CD4-positive, alpha-beta T cell treated with Interleukin-4 for 4 hours (primary cell): ENCODE measurements at regions not wholly inside any gene's neighbourhood (a gene's known extent, or its start where the extent isn't known, plus 50 kb on each side); places are given as distances from the start of the nearest gene placed in this dataset.
"Not testable (repeated sequence)": the region's sequence is repeated elsewhere in the genome, so short reads cannot be mapped to it uniquely, and the experiment has no call there.

Experiments used
- DNase-seq: peaks from one replicate; pipeline ENCODE4 v3.0.0-alpha.2; 2020

DNA sequence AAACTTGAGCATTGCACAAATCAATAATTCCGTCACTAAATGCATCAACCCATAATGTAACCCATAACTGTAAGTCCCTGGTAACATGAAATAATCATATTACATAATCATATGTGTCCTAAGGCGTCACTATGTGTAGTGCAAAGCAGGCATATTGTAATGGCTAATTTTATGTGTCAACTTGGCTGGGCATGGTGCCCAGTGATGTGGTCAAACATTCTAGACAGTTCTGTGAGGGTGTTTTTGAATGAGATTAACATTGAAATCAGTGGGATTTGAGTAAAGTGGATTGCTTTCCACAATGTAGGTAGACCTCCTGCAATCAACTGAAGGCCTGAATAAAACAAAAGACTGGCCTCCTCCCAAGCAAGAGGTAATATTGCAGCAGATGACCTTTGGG is 794.4 kb upstream of the ACO1 start:
- no peak for DNase-seq

GRCh38 chr9:31597086-31597485 is 787.4 kb upstream of the ACO1 start:
- not testable (repeated sequence) for DNase-seq

GRCh38 chr9:31597977-31598376 is 786.5 kb upstream of the ACO1 start:
- peak; percentile 2 for DNase-seq

GRCh38 chr9:31601666-31602065 is 782.8 kb upstream of the ACO1 start:
- DNase-seq: no peak

DNA sequence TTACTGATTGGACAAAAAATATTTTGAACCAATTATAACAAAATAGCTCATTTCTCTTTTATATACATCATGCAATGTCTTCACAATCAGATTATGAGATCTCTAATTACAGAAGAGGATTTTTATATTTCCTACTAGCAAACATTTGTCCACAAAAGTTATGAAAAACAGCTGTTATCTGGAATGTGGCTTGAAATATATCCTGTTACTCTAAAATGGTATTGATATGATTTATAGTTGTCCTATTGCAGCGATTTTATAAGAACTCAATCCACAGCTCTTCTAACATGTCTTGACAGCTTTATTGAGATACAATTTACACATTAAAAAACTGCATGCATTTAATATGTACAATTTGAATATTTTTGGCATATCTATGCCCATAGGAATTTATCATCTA is 779.9 kb upstream of the ACO1 start:
- DNase-seq: no peak

- DNase-seq: no peak
Measured at GRCh38 chr9:31605164-31605563, 779.3 kb upstream of the ACO1 start.

DNA sequence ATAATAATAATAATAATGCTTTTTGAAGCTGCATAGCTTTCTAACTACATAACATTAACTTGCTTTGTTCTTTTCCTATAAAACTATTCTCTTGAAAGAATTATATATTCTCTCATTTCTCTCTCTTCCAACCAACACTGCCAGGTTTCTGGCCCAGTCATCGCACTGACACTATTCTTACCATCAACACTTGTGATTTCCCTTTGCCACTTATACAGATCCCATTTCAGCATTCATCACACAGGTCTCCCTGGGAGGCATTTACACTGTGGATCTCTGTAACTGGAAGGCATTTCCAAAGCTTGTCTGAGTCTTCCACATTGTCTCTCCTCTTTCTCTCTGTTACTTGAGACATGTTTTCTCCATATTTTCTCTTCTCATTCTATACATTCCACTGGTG is 777.8 kb upstream of the ACO1 start:
- no peak for DNase-seq

DNA sequence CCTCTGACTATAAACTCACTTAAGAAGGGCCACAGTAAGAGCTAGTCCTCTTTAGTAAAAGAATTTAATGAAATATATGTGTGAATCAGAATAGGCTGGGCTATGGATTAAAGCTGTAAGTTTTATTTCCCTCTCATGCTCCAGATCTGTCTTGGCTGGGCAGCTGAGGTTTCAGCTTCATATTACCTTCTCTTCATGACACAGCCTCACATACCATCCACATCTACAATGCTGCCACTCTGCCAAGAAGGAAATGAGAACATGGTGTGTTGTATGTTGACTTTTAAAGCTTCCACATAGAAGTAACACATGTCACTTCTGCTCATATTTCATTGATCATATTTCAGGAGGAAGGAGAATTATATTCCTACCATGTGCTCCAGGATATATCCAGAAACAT is 776.0 kb upstream of the ACO1 start:
- no peak for DNase-seq

- no peak for DNase-seq
Measured at GRCh38 chr9:31608881-31609280, 775.6 kb upstream of the ACO1 start.

- no peak for DNase-seq
Measured at GRCh38 chr9:31612336-31613030, 772.0 kb upstream of the ACO1 start.

GRCh38 chr9:31615966-31616365 is 768.5 kb upstream of the ACO1 start:
- no peak for DNase-seq

- DNase-seq: no peak
Measured at GRCh38 chr9:31623511-31623910, 760.9 kb upstream of the ACO1 start.

- DNase-seq: no peak
Measured at GRCh38 chr9:31629292-31629691, 755.2 kb upstream of the ACO1 start.

- DNase-seq: no peak
Measured at GRCh38 chr9:31637265-31637664, 747.2 kb upstream of the ACO1 start.

DNA sequence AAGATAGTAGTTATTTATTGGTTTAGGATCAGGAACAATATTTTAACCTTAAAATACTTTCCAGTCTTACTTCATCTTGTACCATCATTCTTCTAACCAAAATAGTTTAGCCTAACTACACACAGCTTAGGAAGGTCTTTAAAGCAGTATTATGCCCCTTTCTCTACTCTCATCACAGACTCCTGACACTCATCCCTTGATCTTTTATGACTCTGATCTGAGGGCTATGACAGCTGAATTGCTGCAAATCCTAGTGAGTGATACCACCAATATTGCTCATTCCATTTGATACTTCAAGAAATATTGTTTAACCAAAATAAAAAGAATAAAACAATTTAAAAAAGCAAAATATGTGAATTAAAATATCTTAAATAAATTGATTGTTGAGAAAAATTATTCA is 746.6 kb upstream of the ACO1 start:
- no peak for DNase-seq

DNA sequence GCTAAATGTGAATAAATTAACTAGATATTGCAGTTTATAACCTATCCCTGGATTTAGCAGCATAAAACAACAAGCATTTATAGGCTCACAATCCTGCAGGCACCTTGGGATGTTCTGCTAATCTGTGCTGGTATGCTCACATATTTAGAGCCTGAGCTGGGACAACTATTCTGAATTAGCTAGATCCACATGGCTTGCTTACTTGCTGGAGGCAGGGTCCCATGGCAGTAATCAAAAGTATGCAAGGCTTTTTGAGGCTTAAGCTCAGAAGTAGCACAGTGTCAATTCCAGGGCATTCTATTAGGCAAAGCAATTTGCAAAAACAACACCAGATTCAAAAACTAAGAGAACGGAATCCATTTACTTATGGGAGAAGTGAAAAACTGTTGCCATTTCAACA is 745.0 kb upstream of the ACO1 start:
- no peak for DNase-seq

GRCh38 chr9:31669311-31669710 is 715.1 kb upstream of the ACO1 start:
- no peak for DNase-seq

- no peak for DNase-seq
Measured at GRCh38 chr9:31671011-31671410, 713.4 kb upstream of the ACO1 start.

GRCh38 chr9:31674264-31674663 is 710.2 kb upstream of the ACO1 start:
- no peak for DNase-seq

DNA sequence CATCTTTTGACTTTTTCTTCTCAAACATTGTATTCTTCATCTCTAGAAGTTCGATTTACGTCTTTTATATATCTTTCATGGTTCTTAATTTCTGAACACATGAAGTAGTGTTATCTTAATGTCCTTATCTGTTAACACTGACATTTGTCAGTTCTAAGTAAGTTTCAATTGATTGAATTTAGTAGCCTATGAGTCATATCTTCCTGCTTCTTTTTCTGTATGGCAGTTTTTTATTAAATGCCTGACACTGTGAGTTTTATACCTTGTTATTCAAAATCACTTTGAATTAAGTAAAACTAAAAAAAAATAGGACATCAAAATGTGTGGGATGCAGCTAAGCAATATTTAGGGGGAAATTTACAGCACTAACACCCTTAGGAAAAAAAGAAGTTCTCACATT is 707.0 kb upstream of the ACO1 start:
- no peak for DNase-seq

DNA sequence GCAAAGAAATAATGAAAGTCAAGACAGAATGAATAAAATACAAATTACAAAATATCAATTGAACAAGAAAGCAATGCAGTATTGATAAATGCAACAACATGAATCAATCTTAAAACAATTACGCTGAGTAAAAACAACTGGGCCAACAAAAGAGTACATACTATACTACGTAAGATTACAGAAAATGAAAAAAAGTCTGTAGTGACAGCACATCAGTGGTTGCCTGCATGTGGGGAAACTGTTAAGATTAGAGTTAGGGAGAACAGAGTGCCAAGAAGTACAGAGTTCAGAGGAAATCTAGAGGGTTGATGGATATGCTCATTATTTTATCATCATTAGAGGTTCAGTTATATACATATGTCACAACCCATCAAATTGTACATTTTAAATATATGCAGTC is 706.6 kb upstream of the ACO1 start:
- no peak for DNase-seq

GRCh38 chr9:31683116-31683515 is 701.3 kb upstream of the ACO1 start:
- no peak for DNase-seq

DNA sequence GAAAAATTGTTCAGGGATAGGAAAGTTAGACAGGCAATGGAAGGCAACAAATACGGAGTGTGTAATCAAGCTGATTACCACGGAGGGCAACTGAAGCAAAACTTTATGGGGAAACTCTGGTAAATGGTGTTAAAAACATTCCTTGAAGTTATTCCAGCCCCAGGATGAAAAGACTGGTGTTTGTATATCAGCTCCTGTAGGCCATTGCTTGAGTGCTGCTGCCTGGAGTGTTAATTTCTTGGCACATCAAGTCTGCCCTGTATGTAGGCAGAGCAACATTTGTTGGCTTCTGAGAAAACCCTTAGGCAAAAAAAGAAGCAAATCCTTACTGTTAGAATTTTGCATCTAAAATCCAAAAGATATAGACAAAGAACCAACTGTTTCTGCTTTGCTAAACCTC is 686.5 kb upstream of the ACO1 start:
- DNase-seq: no peak

DNA sequence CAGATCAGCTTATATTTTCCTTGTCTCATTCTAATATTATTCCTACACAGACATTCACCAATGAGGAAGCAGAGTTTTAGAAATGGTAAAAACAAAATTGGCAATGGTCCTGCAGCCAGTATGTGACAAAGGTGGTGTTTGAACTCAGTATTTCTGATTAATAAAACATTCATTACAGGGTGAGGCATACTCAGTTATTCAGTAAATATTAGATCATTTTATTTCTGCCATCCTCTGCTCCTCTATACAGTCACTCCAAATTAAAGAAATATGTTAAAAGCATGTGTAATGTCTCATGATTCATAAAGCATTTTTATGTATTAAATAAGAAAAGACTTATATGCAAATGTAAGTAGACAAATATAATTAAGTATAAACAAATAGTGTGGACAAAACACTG is 684.6 kb upstream of the ACO1 start:
- DNase-seq: no peak

- no peak for DNase-seq
Measured at GRCh38 chr9:31700252-31701045, 684.0 kb upstream of the ACO1 start.
